CD14-positive monocyte (primary cell): ENCODE measurements at regions not wholly inside any gene's neighbourhood (a gene's known extent, or its start where the extent isn't known, plus 50 kb on each side); places are given as distances from the start of the nearest gene placed in this dataset.

Experiments used
- DNase-seq, 3 donors: peaks; one replicate each; pipeline ENCODE4 v3.0.0-alpha.2; 2011 to 2022
- H2AFZ ChIP-seq: 2 replicates; pipeline ENCODE4 v1.6.0; 2012; ENCODE audit warnings: mild to moderate bottlenecking, low read depth, low read length, inconsistent platforms; ENCODE audit not compliant: insufficient read depth, poor library complexity, severe bottlenecking
- H3K27ac ChIP-seq, 2 donors: 1 replicate in 1 of 2; 2 replicates in 1 of 2; pipeline ENCODE4 v1.5.1; 2012 to 2013; ENCODE audit warnings: low read length in 2 of 2, control low read depth in 1 of 2, inconsistent platforms in 1 of 2, low read depth in 1 of 2, mild to moderate bottlenecking in 1 of 2
- H3K27me3 ChIP-seq, 2 donors: one replicate each; pipeline versions ENCODE4 v1.6.0 to v1.6.1; 2011 to 2013; ENCODE audit warnings: low read length in 2 of 2; ENCODE audit not compliant: control insufficient read depth in 2 of 2, insufficient read depth in 2 of 2
- H3K36me3 ChIP-seq, 2 donors: replicated peaks in 1 of 2; 1 replicate in 1 of 2; 2 replicates in 1 of 2; pipeline versions ENCODE4 v1.5.1 to v1.6.1; 2012 to 2013; ENCODE audit warnings: low read length in 2 of 2, control low read depth in 1 of 2, inconsistent platforms in 1 of 2, mild to moderate bottlenecking in 1 of 2; ENCODE audit not compliant: insufficient read depth in 2 of 2, control insufficient read depth in 1 of 2
- H3K4me1 ChIP-seq, 2 donors: 1 replicate in 1 of 2; 2 replicates in 1 of 2; pipeline versions ENCODE4 v1.5.1 to v1.6.1; 2012 to 2013; ENCODE audit warnings: low read length in 2 of 2, control low read depth in 1 of 2, inconsistent platforms in 1 of 2, mild to moderate bottlenecking in 1 of 2, moderate library complexity in 1 of 2; ENCODE audit not compliant: insufficient read depth in 2 of 2, control insufficient read depth in 1 of 2
- H3K4me2 ChIP-seq: replicated peaks from 2 replicates; pipeline ENCODE3; 2012; ENCODE audit warnings: low read length, moderate library complexity, mild to moderate bottlenecking; ENCODE audit not compliant: poor library complexity, severe bottlenecking; ENCODE audit errors: extremely low read depth
- H3K4me3 ChIP-seq, 3 experiments: fragments of 200-600 bp in 1 of 3; sonication (generic) in 1 of 3; replicated peaks in 1 of 3; 1 replicate in 2 of 3; 2 replicates in 1 of 3; pipeline ENCODE4 v1.5.1; 2011 to 2013; ENCODE audit warnings: low read length in 3 of 3, mild to moderate bottlenecking in 3 of 3, control low read depth in 2 of 3, low read depth in 2 of 3, inconsistent platforms in 1 of 3, moderate library complexity in 1 of 3
- H3K79me2 ChIP-seq: 2 replicates; pipeline ENCODE4 v1.6.0; 2012; ENCODE audit warnings: mild to moderate bottlenecking, control low read depth, inconsistent platforms, low read length, moderate library complexity; ENCODE audit not compliant: insufficient read depth
- H3K9ac ChIP-seq: 2 replicates; pipeline ENCODE4 v1.6.0; 2017; ENCODE audit warnings: low read length, mild to moderate bottlenecking; ENCODE audit not compliant: insufficient read depth, poor library complexity, severe bottlenecking
- H3K9me3 ChIP-seq, 2 donors: replicated peaks in 1 of 2; 1 replicate in 1 of 2; 2 replicates in 1 of 2; pipeline versions ENCODE4 v1.5.1 to v1.6.1; 2012 to 2013; ENCODE audit warnings: low read length in 2 of 2, control low read depth in 1 of 2; ENCODE audit not compliant: control insufficient read depth in 1 of 2, insufficient read depth in 1 of 2
- H4K20me1 ChIP-seq: 2 replicates; pipeline ENCODE4 v1.6.0; 2012; ENCODE audit warnings: mild to moderate bottlenecking, low read length, control low read depth, moderate library complexity; ENCODE audit not compliant: insufficient read depth
- H3K27ac Mint-ChIP-seq, 7 donors: one replicate each; pipeline ENCODE4 v1.8.0; 2020; ENCODE audit warnings: mild to moderate bottlenecking in 7 of 7, mixed read lengths in 7 of 7, moderate library complexity in 6 of 7, inconsistent platforms in 2 of 7
- H3K27me3 Mint-ChIP-seq, 3 donors: one replicate each; pipeline ENCODE4 v1.8.0; 2021 to 2022; ENCODE audit warnings: low read depth in 3 of 3, mild to moderate bottlenecking in 3 of 3, mixed read lengths in 3 of 3, moderate library complexity in 3 of 3, inconsistent platforms in 1 of 3
- H3K36me3 Mint-ChIP-seq, 2 donors: one replicate each; pipeline ENCODE4 v1.8.0; 2020; ENCODE audit warnings: mixed read lengths in 2 of 2, inconsistent platforms in 1 of 2, mild to moderate bottlenecking in 1 of 2
- H3K4me1 Mint-ChIP-seq: one replicate; pipeline ENCODE4 v1.8.0; 2020; ENCODE audit warnings: mild to moderate bottlenecking, mixed read lengths
- H3K4me3 Mint-ChIP-seq, 2 donors: one replicate each; pipeline ENCODE4 v1.8.0; 2020; ENCODE audit warnings: mild to moderate bottlenecking in 2 of 2, mixed read lengths in 2 of 2, moderate library complexity in 1 of 2
- H3K9me3 Mint-ChIP-seq, 7 donors: one replicate each; pipeline ENCODE4 v1.8.0; 2020 to 2022; ENCODE audit warnings: mixed read lengths in 7 of 7, mild to moderate bottlenecking in 6 of 7, moderate library complexity in 6 of 7, inconsistent platforms in 2 of 7
- WGBS: methylation state at CpG from one replicate; pipeline ENCODE4 v1.1.5; 2013; ENCODE audit warnings: missing lambda C conversion rate; ENCODE audit not compliant: insufficient coverage; 5-methylcytosine and 5-hydroxymethylcytosine counted together
- intact Hi-C, 2 donors: fragments of 100-400 bp; cut with micrococcal nuclease; formaldehyde crosslinking; loops; one replicate each; pipeline versions ENCODE4 v1.15.0 to v1.15.1; 2023
- TF ChIP-seq, protein P1 (sequence below): fragments of 200-600 bp; IDR thresholded peaks from one replicate; pipeline ENCODE4 v1.8.0; 2022; ENCODE audit warnings: antibody characterized with exemption, mild to moderate bottlenecking

DNA sequence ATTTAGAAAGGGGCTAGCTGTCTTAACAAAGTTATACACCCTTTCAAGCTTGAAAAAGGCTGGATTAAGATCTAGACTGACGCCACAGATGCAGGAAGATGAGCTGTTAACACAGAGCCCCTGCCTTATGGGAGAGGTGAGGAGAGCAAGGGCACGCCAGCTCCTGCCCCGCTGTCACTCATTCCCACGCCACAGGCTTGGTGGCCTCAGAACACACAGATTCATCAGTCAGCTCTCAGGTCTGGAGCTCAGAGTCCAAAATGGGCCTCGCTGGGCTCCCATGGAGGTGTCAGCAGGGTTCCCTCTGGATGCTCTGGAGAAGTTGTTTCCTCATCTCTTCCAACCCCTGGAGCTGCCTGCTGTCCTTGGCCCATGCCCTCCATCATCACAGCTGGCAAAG lies 554.2 kb downstream of the TCERG1L start:
- Mint-ChIP-seq H3K4me3 (no peak overlapping the region), H3K9me3 (peaks cover 3 to 16% (median 5%) of the 10 kb centered on the region in 7 donors), H3K27ac (no peak overlapping the region), H3K4me1 (no peaks in the 10 kb centered on the region), H3K36me3 (no peaks in the 10 kb centered on the region), H3K27me3 (peaks cover 0 to 1% (median 0%) of the 10 kb centered on the region in 3 donors)
- Histone ChIP-seq H3K9me3 (peaks cover 0 to 33% of the 10 kb centered on the region in 2 donors), H3K36me3 (no peaks in the 10 kb centered on the region), H3K27ac (no peak overlapping the region), H3K4me1 (no peaks in the 10 kb centered on the region), H3K27me3 (no peaks in the 10 kb centered on the region), H3K4me2 (no peak overlapping the region), H4K20me1 (no peaks in the 10 kb centered on the region), H2AFZ (no peak overlapping the region), H3K4me3 (no peak overlapping the region), H3K79me2 (no peaks in the 10 kb centered on the region), H3K9ac (no peak overlapping the region)
- intact Hi-C loops: no loop called here
- WGBS: 63% methylated on average over 5 of the region's 5 CpGs
- TF ChIP-seq, protein P1, sequence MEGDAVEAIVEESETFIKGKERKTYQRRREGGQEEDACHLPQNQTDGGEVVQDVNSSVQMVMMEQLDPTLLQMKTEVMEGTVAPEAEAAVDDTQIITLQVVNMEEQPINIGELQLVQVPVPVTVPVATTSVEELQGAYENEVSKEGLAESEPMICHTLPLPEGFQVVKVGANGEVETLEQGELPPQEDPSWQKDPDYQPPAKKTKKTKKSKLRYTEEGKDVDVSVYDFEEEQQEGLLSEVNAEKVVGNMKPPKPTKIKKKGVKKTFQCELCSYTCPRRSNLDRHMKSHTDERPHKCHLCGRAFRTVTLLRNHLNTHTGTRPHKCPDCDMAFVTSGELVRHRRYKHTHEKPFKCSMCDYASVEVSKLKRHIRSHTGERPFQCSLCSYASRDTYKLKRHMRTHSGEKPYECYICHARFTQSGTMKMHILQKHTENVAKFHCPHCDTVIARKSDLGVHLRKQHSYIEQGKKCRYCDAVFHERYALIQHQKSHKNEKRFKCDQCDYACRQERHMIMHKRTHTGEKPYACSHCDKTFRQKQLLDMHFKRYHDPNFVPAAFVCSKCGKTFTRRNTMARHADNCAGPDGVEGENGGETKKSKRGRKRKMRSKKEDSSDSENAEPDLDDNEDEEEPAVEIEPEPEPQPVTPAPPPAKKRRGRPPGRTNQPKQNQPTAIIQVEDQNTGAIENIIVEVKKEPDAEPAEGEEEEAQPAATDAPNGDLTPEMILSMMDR: no peak
- no peak for DNase-seq

DNA sequence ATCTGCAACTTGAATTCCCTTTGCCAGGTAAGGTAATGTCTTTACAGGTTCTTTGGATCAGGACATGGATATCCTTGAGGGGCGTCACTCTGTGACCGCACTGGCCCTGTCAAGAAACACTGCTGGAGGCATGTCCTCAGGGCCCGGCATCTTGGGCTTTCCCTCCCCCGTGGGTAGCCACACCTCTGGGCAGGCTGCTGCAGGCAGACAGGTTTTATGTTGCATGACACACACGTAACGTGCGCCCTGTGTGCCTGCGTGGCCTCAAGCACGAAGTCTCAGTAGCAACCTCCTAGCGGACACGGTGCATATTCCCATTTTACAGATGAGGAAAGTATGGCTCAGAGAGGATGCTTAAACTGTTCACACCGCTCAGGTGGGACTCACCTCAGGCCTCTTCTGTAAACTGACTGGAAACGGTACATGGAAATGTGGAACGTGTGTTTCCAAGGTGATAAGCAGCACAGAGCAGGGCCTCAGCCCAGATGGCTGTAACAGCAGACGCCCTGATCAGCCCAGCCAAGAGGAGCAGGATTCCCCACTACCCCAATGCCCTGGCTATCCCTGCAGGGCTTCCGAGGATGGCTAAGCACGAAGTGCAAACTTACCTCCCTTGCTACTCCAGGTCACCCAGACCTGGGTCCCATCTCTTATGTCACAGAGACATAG lies 553.6 kb downstream of the TCERG1L start:
- H2AFZ ChIP-seq: no peak overlapping the region
- no peak overlapping the region for H3K27ac ChIP-seq
- no peaks in the 10 kb centered on the region for H3K4me1 ChIP-seq
- H3K9me3 ChIP-seq: peaks cover 0 to 37% of the 10 kb centered on the region in 2 donors
- 93% methylated on average over 11 of the region's 17 CpGs for WGBS
- Mint-ChIP-seq H3K9me3 (peaks cover 3 to 21% (median 5%) of the 10 kb centered on the region in 7 donors), H3K27me3 (peaks cover 0 to 1% (median 0%) of the 10 kb centered on the region in 3 donors), H3K4me3 (no peak overlapping the region), H3K36me3 (no peaks in the 10 kb centered on the region), H3K27ac (no peak overlapping the region), H3K4me1 (no peaks in the 10 kb centered on the region)
- H3K79me2 ChIP-seq: no peaks in the 10 kb centered on the region
- no peaks in the 10 kb centered on the region for H3K27me3 ChIP-seq
- H3K36me3 ChIP-seq: no peaks in the 10 kb centered on the region
- TF ChIP-seq, protein P1: no peak
- no peak overlapping the region for H3K9ac ChIP-seq
- no peaks in the 10 kb centered on the region for H4K20me1 ChIP-seq
- no peak for DNase-seq
- no peak overlapping the region for H3K4me3 ChIP-seq
- H3K4me2 ChIP-seq: no peak overlapping the region
- intact Hi-C loops: no loop called here
